Endodermal cell (in vitro differentiated cells): ENCODE measurements at regions not wholly inside any gene's neighbourhood (a gene's known extent, or its start where the extent isn't known, plus 50 kb on each side); places are given as distances from the start of the nearest gene placed in this dataset.

ENCODE experiments used
- DNase-seq: peaks from one replicate; pipeline ENCODE4 v3.0.0-alpha.2; 2017
- H3K27ac ChIP-seq: 2 replicates; pipeline ENCODE4 v1.5.1; 2013; ENCODE audit warnings: mild to moderate bottlenecking, low read depth, low read length, moderate library complexity
- H3K27me3 ChIP-seq: 2 replicates; pipeline ENCODE4 v1.6.1; 2013; ENCODE audit warnings: mild to moderate bottlenecking, low read length, moderate library complexity; ENCODE audit not compliant: insufficient read depth, control insufficient read depth, poor library complexity, severe bottlenecking
- H3K36me3 ChIP-seq: 2 replicates; pipeline ENCODE4 v1.7.0; 2013; ENCODE audit warnings: mild to moderate bottlenecking, low read length, moderate library complexity; ENCODE audit not compliant: control insufficient read depth, insufficient read depth
- H3K4me1 ChIP-seq: one replicate; pipeline ENCODE4 v1.7.0; 2013; ENCODE audit warnings: low read length; ENCODE audit not compliant: control insufficient read depth, insufficient read depth
- H3K4me3 ChIP-seq: 2 replicates; pipeline ENCODE4 v1.5.1; 2013; ENCODE audit warnings: mild to moderate bottlenecking, low read length, moderate library complexity
- H3K9ac ChIP-seq: 2 replicates; pipeline ENCODE4 v1.6.1; 2013; ENCODE audit warnings: mild to moderate bottlenecking, low read length, moderate library complexity; ENCODE audit not compliant: poor library complexity, severe bottlenecking; ENCODE audit errors: extremely low read depth
- H3K9me3 ChIP-seq: 2 replicates; pipeline ENCODE4 v1.6.1; 2013; ENCODE audit warnings: mild to moderate bottlenecking, low read length, moderate library complexity; ENCODE audit not compliant: control insufficient read depth
- H3K27ac Mint-ChIP-seq: 2 replicates; pipeline ENCODE4 v1.8.0; 2020; ENCODE audit warnings: mixed read lengths
- H3K27me3 Mint-ChIP-seq: 2 replicates; pipeline ENCODE4 v1.8.0; 2021; ENCODE audit warnings: mild to moderate bottlenecking, mixed read lengths; ENCODE audit not compliant: insufficient read depth
- H3K36me3 Mint-ChIP-seq: 2 replicates; pipeline ENCODE4 v1.8.0; 2020; ENCODE audit warnings: low read depth, mixed read lengths
- H3K4me1 Mint-ChIP-seq: 2 replicates; pipeline ENCODE4 v1.8.0; 2020; ENCODE audit warnings: mixed read lengths
- H3K4me3 Mint-ChIP-seq: 2 replicates; pipeline ENCODE4 v1.8.0; 2020; ENCODE audit warnings: mild to moderate bottlenecking, moderate library complexity, mixed read lengths
- H3K9me3 Mint-ChIP-seq: 2 replicates; pipeline ENCODE4 v1.8.0; 2020; ENCODE audit warnings: mild to moderate bottlenecking, mixed read lengths
- CTCF ChIP-seq: fragments of 200-600 bp; sonication (generic); conservative IDR thresholded peaks from 2 replicates; pipeline ENCODE4 v1.5.0; 2021; ENCODE audit warnings: antibody characterized with exemption, mild to moderate bottlenecking
- WGBS, 2 experiments: methylation state at CpG; one replicate each; pipeline versions ENCODE4 v1.1.5 to v1.1.7; 2013; ENCODE audit warnings: missing lambda C conversion rate in 2 of 2, mixed read lengths in 1 of 2; ENCODE audit not compliant: insufficient coverage in 1 of 2, insufficient read length in 1 of 2; 5-methylcytosine and 5-hydroxymethylcytosine counted together

- DNase-seq: no peak
- H3K27me3 Mint-ChIP-seq: peaks cover 15% of the 10 kb centered on the region
- Histone ChIP-seq H3K9ac (no peak overlapping the region), H3K9me3 (no peaks in the 10 kb centered on the region), H3K27me3 (no peaks in the 10 kb centered on the region), H3K27ac (no peak overlapping the region), H3K36me3 (no peaks in the 10 kb centered on the region), H3K4me3 (no peak overlapping the region), H3K4me1 (no peaks in the 10 kb centered on the region)
- H3K36me3 Mint-ChIP-seq: no peaks in the 10 kb centered on the region
- no peak overlapping the region for H3K27ac Mint-ChIP-seq
- no peak for TF ChIP-seq CTCF
- H3K9me3 Mint-ChIP-seq: peaks cover 60% of the 10 kb centered on the region
- no peaks in the 10 kb centered on the region for H3K4me1 Mint-ChIP-seq
- WGBS, 2 experiments: 93 to 100% methylated on average over 6 to 8 of the region's 8 CpGs
- no peak overlapping the region for H3K4me3 Mint-ChIP-seq
These were observed 361.5 kb upstream of the AJAP1 start for GRCh38 chr1:4292861-4293260.

GRCh38 chr1:4298361-4299083 is 355.9 kb upstream of the AJAP1 start:
- H3K4me1 Mint-ChIP-seq: no peaks in the 10 kb centered on the region
- H3K9me3 Mint-ChIP-seq: peaks cover 58% of the 10 kb centered on the region
- H3K27me3 Mint-ChIP-seq: peaks cover 3% of the 10 kb centered on the region
- Histone ChIP-seq H3K27ac (no peak overlapping the region), H3K4me1 (no peaks in the 10 kb centered on the region), H3K9me3 (no peaks in the 10 kb centered on the region), H3K4me3 (no peak overlapping the region), H3K36me3 (no peaks in the 10 kb centered on the region), H3K27me3 (no peaks in the 10 kb centered on the region), H3K9ac (no peak overlapping the region)
- no peak overlapping the region for H3K27ac Mint-ChIP-seq
- no peaks in the 10 kb centered on the region for H3K36me3 Mint-ChIP-seq
- DNase-seq: no peak
- no peak overlapping the region for H3K4me3 Mint-ChIP-seq
- WGBS, 2 experiments: 86 to 88% methylated on average over 5 to 12 of the region's 12 CpGs
- no peak for TF ChIP-seq CTCF

DNA sequence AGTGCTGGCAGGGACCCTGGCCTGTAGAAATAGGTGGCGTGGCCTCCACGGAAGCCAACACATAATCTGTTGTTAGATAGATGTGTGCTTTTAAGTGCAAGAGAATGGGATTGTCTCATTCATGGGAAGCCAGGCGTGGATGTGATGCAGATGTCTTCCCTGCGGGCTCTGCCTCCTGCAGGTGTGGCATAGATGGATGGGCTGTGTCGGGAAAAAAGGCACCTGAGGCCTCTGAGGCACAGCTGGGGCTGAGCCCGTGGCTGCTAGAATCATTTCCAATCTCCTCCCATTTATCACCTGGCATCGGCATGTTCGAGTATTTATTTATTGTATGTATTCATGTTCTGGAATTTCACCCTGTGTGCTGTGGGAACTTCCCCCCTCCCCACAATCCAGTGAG is 353.4 kb upstream of the AJAP1 start:
- Histone ChIP-seq H3K4me1 (no peaks in the 10 kb centered on the region), H3K27ac (no peak overlapping the region), H3K9me3 (no peaks in the 10 kb centered on the region), H3K4me3 (no peak overlapping the region), H3K9ac (no peak overlapping the region), H3K27me3 (no peaks in the 10 kb centered on the region), H3K36me3 (no peaks in the 10 kb centered on the region)
- 71 to 88% methylated on average over 2 to 6 of the region's 8 CpGs for WGBS, 2 experiments
- no peak overlapping the region for H3K4me3 Mint-ChIP-seq
- peaks cover 66% of the 10 kb centered on the region for H3K9me3 Mint-ChIP-seq
- no peak for DNase-seq
- H3K36me3 Mint-ChIP-seq: no peaks in the 10 kb centered on the region
- TF ChIP-seq CTCF: no peak
- H3K27ac Mint-ChIP-seq: no peak overlapping the region
- peaks cover 3% of the 10 kb centered on the region for H3K27me3 Mint-ChIP-seq
- no peaks in the 10 kb centered on the region for H3K4me1 Mint-ChIP-seq
